ENCODE measurements at regions not wholly inside any gene's neighbourhood (a gene's known extent, or its start where the extent isn't known, plus 50 kb on each side); places are given as distances from the start of the nearest gene placed in this dataset.
"Not testable (repeated sequence)": the region's sequence is repeated elsewhere in the genome, so short reads cannot be mapped to it uniquely, and the experiment has no call there.

DNA sequence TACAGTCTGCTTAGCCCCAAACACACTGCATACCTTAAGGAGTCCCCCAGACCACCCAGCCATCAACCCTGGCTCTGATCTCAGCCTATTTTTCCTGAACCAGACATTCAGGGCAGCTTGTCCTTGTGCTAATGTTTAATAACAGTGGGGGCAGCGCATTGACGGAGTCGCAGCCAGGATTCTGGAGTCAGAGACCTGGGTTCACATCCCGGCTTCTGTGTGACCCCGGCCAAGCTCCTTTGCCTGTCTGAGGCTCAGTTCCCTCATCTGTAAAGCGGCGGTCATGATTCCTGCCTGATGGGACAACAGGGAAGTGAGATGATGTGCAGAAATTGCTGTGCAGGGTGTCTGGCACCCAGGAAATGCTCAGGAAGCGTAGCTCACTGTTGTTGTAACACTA, 63.1 kb downstream of the MATN1 start:
- no peak overlapping the region for H3K4me3 ChIP-seq (ENCODE audit: low read length in 2 of 2)
- no peaks in the 10 kb centered on the region for H3K4me1 ChIP-seq (ENCODE audit: control insufficient read depth, insufficient read depth, low read length)
- no peaks in the 10 kb centered on the region for H3K9me3 ChIP-seq (ENCODE audit: control insufficient read depth in 2 of 2, low read length in 2 of 2)
- no peaks in the 10 kb centered on the region for H3K36me3 ChIP-seq (ENCODE audit: control insufficient read depth in 2 of 2, insufficient read depth in 2 of 2, low read length in 2 of 2)
- peaks cover 7 to 12% of the 10 kb centered on the region in 2 donors for H3K27me3 ChIP-seq (ENCODE audit: control insufficient read depth in 1 of 2, insufficient read depth in 2 of 2, low read length in 2 of 2)
- H3K27ac ChIP-seq (ENCODE audit: low read length): no peak overlapping the region
- no peak overlapping the region for H3K9ac ChIP-seq (ENCODE audit: low read length in 2 of 2)

- H3K9ac ChIP-seq (ENCODE audit: low read length in 2 of 2): no peak overlapping the region
- peaks cover 7 to 12% of the 10 kb centered on the region in 2 donors for H3K27me3 ChIP-seq (ENCODE audit: control insufficient read depth in 1 of 2, insufficient read depth in 2 of 2, low read length in 2 of 2)
- H3K9me3 ChIP-seq (ENCODE audit: control insufficient read depth in 2 of 2, low read length in 2 of 2): no peaks in the 10 kb centered on the region
- H3K4me3 ChIP-seq (ENCODE audit: low read length in 2 of 2): no peak overlapping the region
- no peaks in the 10 kb centered on the region for H3K4me1 ChIP-seq (ENCODE audit: control insufficient read depth, insufficient read depth, low read length)
- H3K36me3 ChIP-seq (ENCODE audit: control insufficient read depth in 2 of 2, insufficient read depth in 2 of 2, low read length in 2 of 2): no peaks in the 10 kb centered on the region
- no peak overlapping the region for H3K27ac ChIP-seq (ENCODE audit: low read length)
Observed at GRCh38 chr1:30659702-30660101, 63.7 kb downstream of the MATN1 start.

DNA sequence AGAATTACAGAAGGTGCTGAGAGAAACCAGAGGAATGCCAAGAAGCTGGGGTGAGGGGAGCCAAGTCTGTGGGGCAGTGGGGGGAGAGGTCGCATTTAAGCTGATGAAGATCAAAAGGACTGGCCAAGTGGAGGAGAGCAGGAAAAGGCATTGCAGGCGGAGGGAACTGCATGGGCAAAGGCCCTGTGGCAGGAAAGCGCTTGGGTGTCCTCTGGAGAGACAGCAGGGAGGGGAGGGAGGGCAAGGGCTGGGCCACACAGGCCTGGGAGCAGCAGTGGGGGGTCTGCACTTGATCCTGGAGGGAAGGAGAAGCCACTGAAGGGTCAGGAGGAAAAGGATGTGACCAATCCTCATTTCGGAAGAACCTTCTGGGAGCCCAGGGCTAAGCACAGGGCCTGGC, 65.0 kb downstream of the MATN1 start:
- H3K4me1 ChIP-seq (ENCODE audit: control insufficient read depth, insufficient read depth, low read length); H3K36me3 ChIP-seq (ENCODE audit: control insufficient read depth in 2 of 2, insufficient read depth in 2 of 2, low read length in 2 of 2); H3K9me3 ChIP-seq (ENCODE audit: control insufficient read depth in 2 of 2, low read length in 2 of 2); H3K27ac ChIP-seq (ENCODE audit: low read length); H3K4me3 ChIP-seq (ENCODE audit: low read length in 2 of 2); H3K9ac ChIP-seq (ENCODE audit: low read length in 2 of 2): not testable (repeated sequence)
- H3K27me3 ChIP-seq (ENCODE audit: control insufficient read depth in 1 of 2, insufficient read depth in 2 of 2, low read length in 2 of 2): peaks cover 5 to 12% of the 10 kb centered on the region in 2 donors

- no peaks in the 10 kb centered on the region for H3K4me1 ChIP-seq (ENCODE audit: control insufficient read depth, insufficient read depth, low read length)
- H3K9ac ChIP-seq (ENCODE audit: low read length in 2 of 2): no peak overlapping the region
- H3K27ac ChIP-seq (ENCODE audit: low read length): no peak overlapping the region
- peaks cover 5 to 12% of the 10 kb centered on the region in 2 donors for H3K27me3 ChIP-seq (ENCODE audit: control insufficient read depth in 1 of 2, insufficient read depth in 2 of 2, low read length in 2 of 2)
- H3K36me3 ChIP-seq (ENCODE audit: control insufficient read depth in 2 of 2, insufficient read depth in 2 of 2, low read length in 2 of 2): no peaks in the 10 kb centered on the region
- H3K9me3 ChIP-seq (ENCODE audit: control insufficient read depth in 2 of 2, low read length in 2 of 2): no peaks in the 10 kb centered on the region
- no peak overlapping the region for H3K4me3 ChIP-seq (ENCODE audit: low read length in 2 of 2)
Observed at GRCh38 chr1:30658014-30658336, 65.4 kb downstream of the MATN1 start.

- no peaks in the 10 kb centered on the region for H3K9me3 ChIP-seq (ENCODE audit: control insufficient read depth in 2 of 2, low read length in 2 of 2)
- no peak overlapping the region for H3K27ac ChIP-seq (ENCODE audit: low read length)
- H3K27me3 ChIP-seq (ENCODE audit: control insufficient read depth in 1 of 2, insufficient read depth in 2 of 2, low read length in 2 of 2): peaks cover 9 to 12% of the 10 kb centered on the region in 2 donors
Observed at GRCh38 chr1:30657131-30658013, 66.0 kb downstream of the MATN1 start.

DNA sequence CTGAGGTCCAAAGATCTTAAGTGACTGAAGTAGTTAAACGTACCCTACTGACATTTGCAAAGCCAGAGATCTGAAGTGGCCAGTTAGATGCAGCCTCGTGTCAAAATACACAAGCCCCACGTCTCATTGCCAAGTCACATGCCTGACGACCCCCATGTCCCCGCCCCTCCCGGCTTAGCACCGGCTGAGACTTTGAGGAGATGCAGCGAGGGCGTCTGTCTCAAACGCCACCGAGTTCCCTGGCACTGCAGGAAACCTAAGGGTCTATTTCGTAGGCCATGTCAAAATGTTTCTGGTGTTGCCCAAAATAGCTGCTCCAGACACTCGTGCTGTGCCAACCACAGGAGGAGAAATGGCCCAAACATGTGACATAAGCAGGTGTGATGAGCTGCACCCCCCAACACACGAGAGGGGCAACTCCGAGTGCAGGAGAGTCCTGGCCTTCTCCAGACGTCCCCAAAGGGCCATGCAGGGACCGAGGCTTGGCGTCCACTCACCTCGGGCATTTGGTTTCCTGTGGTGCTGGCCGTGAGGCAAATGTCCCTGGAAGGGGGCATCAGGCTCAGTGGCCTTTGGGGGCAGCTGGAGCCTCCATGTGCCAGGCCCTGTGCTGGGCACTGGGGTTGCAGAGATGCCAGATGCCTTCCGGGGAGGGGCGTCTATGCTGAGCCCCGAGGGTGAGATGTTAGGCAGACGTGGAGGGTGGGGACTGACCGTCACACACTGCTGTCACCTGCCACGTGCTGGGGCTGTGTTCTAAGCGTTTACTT, 67.0 kb downstream of the MATN1 start:
- Histone ChIP-seq H3K36me3 (ENCODE audit: control insufficient read depth in 2 of 2, insufficient read depth in 2 of 2, low read length in 2 of 2) (no peaks in the 10 kb centered on the region), H3K4me3 (ENCODE audit: low read length in 2 of 2) (no peak overlapping the region), H3K27ac (ENCODE audit: low read length) (no peak overlapping the region), H3K9me3 (ENCODE audit: control insufficient read depth in 2 of 2, low read length in 2 of 2) (no peaks in the 10 kb centered on the region), H3K9ac (ENCODE audit: low read length in 2 of 2) (no peak overlapping the region), H3K4me1 (ENCODE audit: control insufficient read depth, insufficient read depth, low read length) (peaks cover 8% of the 10 kb centered on the region), H3K27me3 (ENCODE audit: control insufficient read depth in 1 of 2, insufficient read depth in 2 of 2, low read length in 2 of 2) (peaks cover 9 to 12% of the 10 kb centered on the region in 2 donors)

More at GRCh38 chr1:30657131-30658013, 66.0 kb downstream of the MATN1 start:
- no peak overlapping the region for H3K4me3 ChIP-seq (ENCODE audit: low read length in 2 of 2)
- peaks cover 2% of the 10 kb centered on the region for H3K4me1 ChIP-seq (ENCODE audit: control insufficient read depth, insufficient read depth, low read length)
- H3K36me3 ChIP-seq (ENCODE audit: control insufficient read depth in 2 of 2, insufficient read depth in 2 of 2, low read length in 2 of 2): no peaks in the 10 kb centered on the region
- no peak overlapping the region for H3K9ac ChIP-seq (ENCODE audit: low read length in 2 of 2)

DNA sequence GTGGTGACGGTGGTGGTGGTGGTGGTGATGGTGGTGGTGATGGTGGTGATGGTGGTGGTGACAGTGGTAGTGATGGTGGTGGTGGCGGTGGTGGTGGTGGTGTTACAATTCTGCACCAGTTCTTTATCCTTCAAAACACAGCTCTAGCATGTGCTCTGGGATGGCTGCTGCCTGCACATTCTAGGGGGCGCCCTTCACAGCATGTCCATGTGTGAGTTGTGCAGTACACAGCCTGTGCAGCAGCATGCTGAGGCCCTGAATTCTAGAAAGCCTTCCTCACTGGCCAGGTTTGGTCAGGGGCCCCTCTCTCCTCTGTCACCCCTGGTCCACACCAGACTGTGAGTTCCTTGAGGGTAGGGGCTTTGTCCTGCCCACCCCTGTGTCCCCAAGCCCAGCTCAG, 67.7 kb downstream of the MATN1 start:
- H3K4me1 ChIP-seq (ENCODE audit: control insufficient read depth, insufficient read depth, low read length): peaks cover 8% of the 10 kb centered on the region
- no peak overlapping the region for H3K9ac ChIP-seq (ENCODE audit: low read length in 2 of 2)
- H3K36me3 ChIP-seq (ENCODE audit: control insufficient read depth in 2 of 2, insufficient read depth in 2 of 2, low read length in 2 of 2): no peaks in the 10 kb centered on the region
- H3K9me3 ChIP-seq (ENCODE audit: control insufficient read depth in 2 of 2, low read length in 2 of 2): no peaks in the 10 kb centered on the region
- H3K27me3 ChIP-seq (ENCODE audit: control insufficient read depth in 1 of 2, insufficient read depth in 2 of 2, low read length in 2 of 2): peaks cover 9 to 10% of the 10 kb centered on the region in 2 donors
- no peak overlapping the region for H3K27ac ChIP-seq (ENCODE audit: low read length)
- no peak overlapping the region for H3K4me3 ChIP-seq (ENCODE audit: low read length in 2 of 2)

- Histone ChIP-seq H3K9ac (ENCODE audit: low read length in 2 of 2) (no peak overlapping the region), H3K4me3 (ENCODE audit: low read length in 2 of 2) (no peak overlapping the region), H3K4me1 (ENCODE audit: control insufficient read depth, insufficient read depth, low read length) (peaks cover 8% of the 10 kb centered on the region), H3K9me3 (ENCODE audit: control insufficient read depth in 2 of 2, low read length in 2 of 2) (no peaks in the 10 kb centered on the region), H3K27ac (ENCODE audit: low read length) (no peak overlapping the region), H3K27me3 (ENCODE audit: control insufficient read depth in 1 of 2, insufficient read depth in 2 of 2, low read length in 2 of 2) (peaks cover 15 to 22% of the 10 kb centered on the region in 2 donors), H3K36me3 (ENCODE audit: control insufficient read depth in 2 of 2, insufficient read depth in 2 of 2, low read length in 2 of 2) (no peaks in the 10 kb centered on the region)
Observed at GRCh38 chr1:30654188-30654587, 69.2 kb downstream of the MATN1 start.

- H3K4me1 ChIP-seq (ENCODE audit: control insufficient read depth, insufficient read depth, low read length): peaks cover 8% of the 10 kb centered on the region
- no peak overlapping the region for H3K4me3 ChIP-seq (ENCODE audit: low read length in 2 of 2)
- no peaks in the 10 kb centered on the region for H3K9me3 ChIP-seq (ENCODE audit: control insufficient read depth in 2 of 2, low read length in 2 of 2)
- no peak overlapping the region for H3K27ac ChIP-seq (ENCODE audit: low read length)
- no peaks in the 10 kb centered on the region for H3K36me3 ChIP-seq (ENCODE audit: control insufficient read depth in 2 of 2, insufficient read depth in 2 of 2, low read length in 2 of 2)
- H3K9ac ChIP-seq (ENCODE audit: low read length in 2 of 2): no peak overlapping the region
- H3K27me3 ChIP-seq (ENCODE audit: control insufficient read depth in 1 of 2, insufficient read depth in 2 of 2, low read length in 2 of 2): peaks cover 12 to 18% of the 10 kb centered on the region in 2 donors
Observed at GRCh38 chr1:30652152-30652841, 71.1 kb downstream of the MATN1 start.

GRCh38 chr1:30651395-30651794, 72.0 kb downstream of the MATN1 start:
- H3K27ac ChIP-seq (ENCODE audit: low read length); H3K9ac ChIP-seq (ENCODE audit: low read length in 2 of 2); H3K4me1 ChIP-seq (ENCODE audit: control insufficient read depth, insufficient read depth, low read length); H3K36me3 ChIP-seq (ENCODE audit: control insufficient read depth in 2 of 2, insufficient read depth in 2 of 2, low read length in 2 of 2); H3K4me3 ChIP-seq (ENCODE audit: low read length in 2 of 2); H3K9me3 ChIP-seq (ENCODE audit: control insufficient read depth in 2 of 2, low read length in 2 of 2): not testable (repeated sequence)
- peaks cover 12 to 17% of the 10 kb centered on the region in 2 donors for H3K27me3 ChIP-seq (ENCODE audit: control insufficient read depth in 1 of 2, insufficient read depth in 2 of 2, low read length in 2 of 2)
